HL-60 (cell line): ENCODE measurements at regions not wholly inside any gene's neighbourhood (a gene's known extent, or its start where the extent isn't known, plus 50 kb on each side); places are given as distances from the start of the nearest gene placed in this dataset.

ENCODE experiments used
- DNase-seq, 2 experiments: peaks; one replicate each; pipeline ENCODE4 v3.0.0-alpha.2; 2010 to 2020; ENCODE audit warnings: low read depth in 1 of 2, low spot score in 1 of 2
- H3K27ac ChIP-seq: fragments of 250-450 bp; sonication (Bioruptor Pico); replicated peaks from 2 replicates; pipeline ENCODE4 v1.5.1; 2020; ENCODE audit warnings: mild to moderate bottlenecking, moderate library complexity
- H3K27me3 ChIP-seq: fragments of 250-450 bp; sonication (Bioruptor Pico); 2 replicates; pipeline ENCODE4 v1.5.1; 2021; ENCODE audit warnings: mild to moderate bottlenecking, moderate library complexity; ENCODE audit not compliant: insufficient read depth, poor library complexity, severe bottlenecking
- H3K4me3 ChIP-seq: replicated peaks from 2 replicates; pipeline ENCODE4 v1.5.1; 2011; ENCODE audit warnings: mild to moderate bottlenecking, control low read depth, low read length; ENCODE audit not compliant: insufficient read depth
- GABPA ChIP-seq: IDR thresholded peaks from 2 replicates; pipeline ENCODE4 v1.6.1; 2012; ENCODE audit warnings: low read depth
- POLR2AphosphoS5 ChIP-seq: IDR thresholded peaks from 2 replicates; pipeline ENCODE4 v1.6.1; 2012; ENCODE audit warnings: low read depth
- SPI1 ChIP-seq: IDR thresholded peaks from 2 replicates; pipeline ENCODE4 v1.6.1; 2012; ENCODE audit warnings: low read depth, mild to moderate bottlenecking, borderline replicate concordance
- TF ChIP-seq, protein P1 (sequence below): IDR thresholded peaks from one replicate; pipeline ENCODE4 v1.5.1; 2011; ENCODE audit warnings: low read length, control low read depth, inconsistent platforms; ENCODE audit not compliant: insufficient read depth
- TF ChIP-seq, protein P2 (sequence below): IDR thresholded peaks from 2 replicates; pipeline ENCODE4 v1.6.1; 2012; ENCODE audit warnings: low read depth; ENCODE audit not compliant: insufficient replicate concordance

DNA sequence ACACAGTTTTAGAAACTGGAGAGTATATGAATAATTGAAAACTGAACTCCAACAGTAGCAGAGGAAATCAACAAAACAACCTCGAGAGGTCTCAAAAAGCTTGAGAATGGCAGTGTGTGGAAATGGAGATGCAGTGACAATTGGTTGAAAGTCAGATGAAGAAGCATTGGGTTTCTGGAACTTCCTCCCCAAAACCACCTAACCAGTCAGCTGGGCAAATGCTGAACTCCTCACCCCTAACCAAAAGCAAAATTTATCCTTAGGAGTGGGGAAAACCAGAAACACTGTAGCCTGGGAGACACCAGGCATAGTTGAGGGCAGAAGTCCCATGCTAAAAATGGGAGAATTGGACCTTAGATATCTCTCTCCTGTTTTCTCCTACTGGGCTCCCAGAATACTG is 109.9 kb downstream of the TANC2 start:
- H3K27me3 ChIP-seq: no peaks in the 10 kb centered on the region
- TF ChIP-seq, protein P1, sequence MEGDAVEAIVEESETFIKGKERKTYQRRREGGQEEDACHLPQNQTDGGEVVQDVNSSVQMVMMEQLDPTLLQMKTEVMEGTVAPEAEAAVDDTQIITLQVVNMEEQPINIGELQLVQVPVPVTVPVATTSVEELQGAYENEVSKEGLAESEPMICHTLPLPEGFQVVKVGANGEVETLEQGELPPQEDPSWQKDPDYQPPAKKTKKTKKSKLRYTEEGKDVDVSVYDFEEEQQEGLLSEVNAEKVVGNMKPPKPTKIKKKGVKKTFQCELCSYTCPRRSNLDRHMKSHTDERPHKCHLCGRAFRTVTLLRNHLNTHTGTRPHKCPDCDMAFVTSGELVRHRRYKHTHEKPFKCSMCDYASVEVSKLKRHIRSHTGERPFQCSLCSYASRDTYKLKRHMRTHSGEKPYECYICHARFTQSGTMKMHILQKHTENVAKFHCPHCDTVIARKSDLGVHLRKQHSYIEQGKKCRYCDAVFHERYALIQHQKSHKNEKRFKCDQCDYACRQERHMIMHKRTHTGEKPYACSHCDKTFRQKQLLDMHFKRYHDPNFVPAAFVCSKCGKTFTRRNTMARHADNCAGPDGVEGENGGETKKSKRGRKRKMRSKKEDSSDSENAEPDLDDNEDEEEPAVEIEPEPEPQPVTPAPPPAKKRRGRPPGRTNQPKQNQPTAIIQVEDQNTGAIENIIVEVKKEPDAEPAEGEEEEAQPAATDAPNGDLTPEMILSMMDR: no peak
- TF ChIP-seq, protein P2, sequence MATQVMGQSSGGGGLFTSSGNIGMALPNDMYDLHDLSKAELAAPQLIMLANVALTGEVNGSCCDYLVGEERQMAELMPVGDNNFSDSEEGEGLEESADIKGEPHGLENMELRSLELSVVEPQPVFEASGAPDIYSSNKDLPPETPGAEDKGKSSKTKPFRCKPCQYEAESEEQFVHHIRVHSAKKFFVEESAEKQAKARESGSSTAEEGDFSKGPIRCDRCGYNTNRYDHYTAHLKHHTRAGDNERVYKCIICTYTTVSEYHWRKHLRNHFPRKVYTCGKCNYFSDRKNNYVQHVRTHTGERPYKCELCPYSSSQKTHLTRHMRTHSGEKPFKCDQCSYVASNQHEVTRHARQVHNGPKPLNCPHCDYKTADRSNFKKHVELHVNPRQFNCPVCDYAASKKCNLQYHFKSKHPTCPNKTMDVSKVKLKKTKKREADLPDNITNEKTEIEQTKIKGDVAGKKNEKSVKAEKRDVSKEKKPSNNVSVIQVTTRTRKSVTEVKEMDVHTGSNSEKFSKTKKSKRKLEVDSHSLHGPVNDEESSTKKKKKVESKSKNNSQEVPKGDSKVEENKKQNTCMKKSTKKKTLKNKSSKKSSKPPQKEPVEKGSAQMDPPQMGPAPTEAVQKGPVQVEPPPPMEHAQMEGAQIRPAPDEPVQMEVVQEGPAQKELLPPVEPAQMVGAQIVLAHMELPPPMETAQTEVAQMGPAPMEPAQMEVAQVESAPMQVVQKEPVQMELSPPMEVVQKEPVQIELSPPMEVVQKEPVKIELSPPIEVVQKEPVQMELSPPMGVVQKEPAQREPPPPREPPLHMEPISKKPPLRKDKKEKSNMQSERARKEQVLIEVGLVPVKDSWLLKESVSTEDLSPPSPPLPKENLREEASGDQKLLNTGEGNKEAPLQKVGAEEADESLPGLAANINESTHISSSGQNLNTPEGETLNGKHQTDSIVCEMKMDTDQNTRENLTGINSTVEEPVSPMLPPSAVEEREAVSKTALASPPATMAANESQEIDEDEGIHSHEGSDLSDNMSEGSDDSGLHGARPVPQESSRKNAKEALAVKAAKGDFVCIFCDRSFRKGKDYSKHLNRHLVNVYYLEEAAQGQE: no peak
- peak; percentile 46; the same call in 1 of the 2 replicates for TF ChIP-seq SPI1
- no peak overlapping the region for H3K4me3 ChIP-seq
- H3K27ac ChIP-seq: no peak overlapping the region
- peak in 1 of 2 experiments; percentile 15 for DNase-seq

DNA sequence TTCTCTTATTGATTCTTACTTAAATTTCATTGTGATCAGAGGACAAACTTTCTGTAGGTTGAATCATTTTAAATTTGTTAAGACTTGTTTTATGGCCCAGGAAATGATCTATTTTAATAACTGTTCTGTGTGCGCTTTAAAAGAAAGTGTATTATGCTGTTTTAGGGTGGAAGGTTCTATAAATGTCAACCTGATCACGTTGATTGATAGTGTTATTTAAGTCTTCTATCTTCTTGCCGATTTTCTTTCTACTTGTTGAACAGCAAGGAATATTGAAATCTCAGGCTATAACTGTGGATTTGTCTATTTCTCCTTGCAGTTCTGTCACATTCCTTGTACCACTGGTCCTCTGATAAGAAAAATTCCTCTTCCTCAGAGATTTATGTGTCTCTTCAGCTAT is 112.7 kb downstream of the TANC2 start:
- Histone ChIP-seq H3K27me3 (no peaks in the 10 kb centered on the region), H3K27ac (no peak overlapping the region), H3K4me3 (no peak overlapping the region)
- DNase-seq: no peak
- no peak for TF ChIP-seq SPI1
- no peak for TF ChIP-seq POLR2AphosphoS5
- TF ChIP-seq, protein P2: no peak
- TF ChIP-seq GABPA: no peak
- TF ChIP-seq, protein P1: no peak

DNA sequence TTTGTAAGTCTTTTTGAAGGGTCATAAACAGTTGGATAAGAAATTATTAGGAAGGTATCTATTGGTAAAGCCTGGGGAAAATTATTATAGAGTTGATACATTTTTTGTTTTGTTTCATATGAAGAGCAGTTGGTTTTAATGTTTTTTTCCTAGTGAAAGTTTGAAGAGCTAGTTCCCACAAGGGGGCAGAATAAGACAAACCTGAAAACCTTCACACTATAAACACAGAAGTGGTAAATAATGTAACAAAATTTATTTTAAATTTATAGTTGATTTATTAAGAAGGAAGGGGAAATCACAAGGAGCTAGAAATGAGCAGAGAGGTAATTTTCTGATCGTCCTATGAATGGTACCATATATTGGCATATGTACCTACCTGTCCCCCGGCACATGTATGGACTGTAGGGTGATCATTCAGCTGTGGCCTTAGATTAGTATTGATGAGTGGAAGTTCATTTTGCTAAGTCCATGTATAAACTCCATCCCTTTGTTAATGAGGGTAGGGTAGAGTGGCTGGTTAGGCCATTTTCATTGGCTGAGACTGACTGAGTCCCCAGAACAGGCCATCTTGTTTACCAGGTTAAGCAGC is 116.3 kb downstream of the TANC2 start:
- no peak for DNase-seq
- Histone ChIP-seq H3K27ac (no peak overlapping the region), H3K4me3 (no peak overlapping the region), H3K27me3 (no peaks in the 10 kb centered on the region)
- no peak for TF ChIP-seq SPI1
- TF ChIP-seq, protein P2: no peak
- no peak for TF ChIP-seq POLR2AphosphoS5
- no peak for TF ChIP-seq GABPA
- TF ChIP-seq, protein P1: no peak
